ENCODE measurements at regions not wholly inside any gene's neighbourhood (a gene's known extent, or its start where the extent isn't known, plus 50 kb on each side); places are given as distances from the start of the nearest gene placed in this dataset.

DNA sequence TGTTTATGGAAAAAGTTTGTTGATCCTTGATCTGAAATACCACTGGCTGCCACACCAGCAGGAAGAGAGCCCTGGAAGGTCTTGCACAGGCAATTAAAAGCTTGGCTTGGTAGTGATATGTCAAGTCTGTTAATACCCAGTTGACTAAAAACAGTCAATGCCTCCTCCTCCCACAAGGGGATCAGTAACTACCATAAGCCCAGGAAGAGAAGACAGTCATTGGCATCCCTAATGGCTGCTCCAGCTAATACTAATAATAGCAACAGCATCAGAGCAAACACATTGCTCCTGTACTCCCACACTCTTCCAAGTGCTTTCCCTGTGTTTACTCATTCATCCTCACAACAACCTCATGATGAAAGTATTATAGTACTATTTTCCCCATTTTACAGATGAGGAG is 528.6 kb downstream of the TAFA4 start:
- no peaks in the 10 kb centered on the region for H3K27me3 ChIP-seq
- H3K9me3 ChIP-seq = no peaks in the 10 kb centered on the region
- intact Hi-C loops (cut with DNase I) = no loop called here
- no peak overlapping the region for H3K27ac ChIP-seq
- no peaks in the 10 kb centered on the region for H3K36me3 ChIP-seq
- no peaks in the 10 kb centered on the region for H3K4me1 ChIP-seq
- DNase-seq = no peak
- no peak overlapping the region for H3K4me3 ChIP-seq
- TF ChIP-seq CTCF (IDR thresholded peaks at IDR 0.05) (no peak), POLR2A (IDR thresholded peaks at IDR 0.05) (no peak)

- DNase-seq = no peak
- H3K4me1 ChIP-seq = no peaks in the 10 kb centered on the region
- no peaks in the 10 kb centered on the region for H3K9me3 ChIP-seq
- intact Hi-C loops (cut with DNase I) = no loop called here
- H3K4me3 ChIP-seq = no peak overlapping the region
- no peaks in the 10 kb centered on the region for H3K36me3 ChIP-seq
- TF ChIP-seq POLR2A (IDR thresholded peaks at IDR 0.05) (no peak), CTCF (IDR thresholded peaks at IDR 0.05) (no peak)
- no peaks in the 10 kb centered on the region for H3K27me3 ChIP-seq
- no peak overlapping the region for H3K27ac ChIP-seq
- 63 to 66% methylated on average over 5 to 6 of the region's 6 CpGs for WGBS, 2 donors
Measured at GRCh38 chr3:68402235-68402918, 530.0 kb downstream of the TAFA4 start.

GRCh38 chr3:68378631-68379030 is 553.7 kb downstream of the TAFA4 start:
- no peak for DNase-seq
- no peaks in the 10 kb centered on the region for H3K9me3 ChIP-seq
- no peak for TF ChIP-seq CTCF (IDR thresholded peaks at IDR 0.05)
- no peak for TF ChIP-seq POLR2A (IDR thresholded peaks at IDR 0.05)
- WGBS, 2 donors = 67 to 75% methylated on average over 8 of the region's 8 CpGs
- intact Hi-C loops (cut with DNase I) = no loop called here
- H3K4me3 ChIP-seq = no peak overlapping the region
- no peaks in the 10 kb centered on the region for H3K4me1 ChIP-seq
- no peaks in the 10 kb centered on the region for H3K36me3 ChIP-seq
- H3K27ac ChIP-seq = no peak overlapping the region
- no peaks in the 10 kb centered on the region for H3K27me3 ChIP-seq

DNA sequence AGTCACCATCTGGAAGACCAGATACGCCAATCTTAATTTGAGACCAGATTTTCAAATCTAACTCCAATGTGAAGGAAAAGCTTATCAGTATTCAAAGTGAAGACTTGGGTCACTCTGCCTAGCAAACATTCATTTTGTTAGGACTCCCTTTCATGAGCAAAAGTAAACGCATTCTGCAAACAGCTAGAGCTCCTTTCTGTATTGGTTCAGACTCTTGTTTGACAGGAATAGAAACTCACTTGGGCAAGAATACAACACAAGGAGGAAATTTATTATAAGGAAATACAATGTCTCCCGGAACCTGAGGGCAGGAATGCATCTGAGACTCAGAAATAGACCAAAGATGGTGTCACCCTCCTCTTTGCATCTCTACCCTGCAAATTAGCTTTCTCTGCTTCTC is 558.6 kb downstream of the TAFA4 start:
- Histone ChIP-seq H3K27me3 (no peaks in the 10 kb centered on the region), H3K27ac (no peak overlapping the region), H3K9me3 (no peaks in the 10 kb centered on the region), H3K36me3 (no peaks in the 10 kb centered on the region), H3K4me3 (no peak overlapping the region), H3K4me1 (no peaks in the 10 kb centered on the region)
- intact Hi-C loops (cut with DNase I) = no loop called here
- 27 to 53% methylated on average over 3 of the region's 3 CpGs for WGBS, 2 donors
- TF ChIP-seq CTCF (IDR thresholded peaks at IDR 0.05) (no peak), POLR2A (IDR thresholded peaks at IDR 0.05) (no peak)
- no peak for DNase-seq

- H3K9me3 ChIP-seq = no peaks in the 10 kb centered on the region
- no peak overlapping the region for H3K27ac ChIP-seq
- no peak overlapping the region for H3K4me3 ChIP-seq
- no peak for TF ChIP-seq CTCF (IDR thresholded peaks at IDR 0.05)
- no peak for TF ChIP-seq POLR2A (IDR thresholded peaks at IDR 0.05)
- H3K27me3 ChIP-seq = no peaks in the 10 kb centered on the region
- no peak for DNase-seq
- H3K4me1 ChIP-seq = no peaks in the 10 kb centered on the region
- intact Hi-C loops (cut with DNase I) = no loop called here
- 80 to 93% methylated on average over 3 of the region's 3 CpGs for WGBS, 2 donors
- H3K36me3 ChIP-seq = no peaks in the 10 kb centered on the region
Measured at GRCh38 chr3:68363796-68364195, 568.6 kb downstream of the TAFA4 start.
